ENCODE measurements at regions not wholly inside any gene's neighbourhood (a gene's known extent, or its start where the extent isn't known, plus 50 kb on each side); places are given as distances from the start of the nearest gene placed in this dataset.

- no peak overlapping the region for H2AK5ac ChIP-seq (ENCODE audit: insufficient read length, low read length)
- no peak overlapping the region for H2BK20ac ChIP-seq (ENCODE audit: low read depth, low read length, poor library complexity, severe bottlenecking)
- DNase-seq, result no peak
- H4K91ac ChIP-seq (ENCODE audit: insufficient read length, low read depth, low read length), result no peak overlapping the region
- H3K56ac ChIP-seq (ENCODE audit: insufficient read length, low read depth, low read length), result no peak overlapping the region
- H3K9me3 ChIP-seq (ENCODE audit: control insufficient read depth, low read depth, low read length), result no peaks in the 10 kb centered on the region
- H3T11ph ChIP-seq (ENCODE audit: low read length), result no peak overlapping the region
- H3K27me3 Mint-ChIP-seq (ENCODE audit: low read depth), result no peaks in the 10 kb centered on the region
- no peaks in the 10 kb centered on the region for H3K79me1 ChIP-seq (ENCODE audit: insufficient read depth, low read depth, low read length, poor library complexity, severe bottlenecking)
- no peak overlapping the region for H2BK15ac ChIP-seq (ENCODE audit: low read depth, low read length)
- H3K36me3 Mint-ChIP-seq (ENCODE audit: insufficient read depth in 1 of 3, low read depth in 3 of 3), result peaks cover 2 to 25% (median 19%) of the 10 kb centered on the region in 3 experiments; a peak in 6 of 7 replicates
- no peak overlapping the region for H3K14ac ChIP-seq (ENCODE audit: insufficient read depth, low read length)
- no peaks in the 10 kb centered on the region for H4K20me1 ChIP-seq (ENCODE audit: control insufficient read depth, insufficient read depth, insufficient read length)
- no peak overlapping the region for H2BK120ac ChIP-seq (ENCODE audit: low read depth, low read length, poor library complexity, severe bottlenecking)
- H3K79me2 ChIP-seq (ENCODE audit: insufficient read depth, low read length), result no peaks in the 10 kb centered on the region
- H3K18ac ChIP-seq (ENCODE audit: insufficient read length, low read depth, low read length), result no peak overlapping the region
- no peak overlapping the region for H3K4ac ChIP-seq (ENCODE audit: low read depth, low read length)
- no peak overlapping the region for H3K4me3 Mint-ChIP-seq
- peaks cover 28 to 34% of the 10 kb centered on the region in 2 experiments for H3K4me1 Mint-ChIP-seq
- WGBS (ENCODE audit: extremely low coverage, insufficient read length, low lambda C conversion rate), result no CpG with 5 or more reads among the region's 2 CpGs
- H2AFZ ChIP-seq (ENCODE audit: low read length), result no peak overlapping the region
- H3K23me2 ChIP-seq (ENCODE audit: insufficient read length, low read depth, low read length, poor library complexity, severe bottlenecking), result no peaks in the 10 kb centered on the region
- no peak overlapping the region for H3K9ac ChIP-seq (ENCODE audit: extremely low read depth, insufficient read length, low read length)
- H3K4me2 ChIP-seq (ENCODE audit: insufficient read depth, insufficient read length, low read length), result no peak overlapping the region
- H3K23ac ChIP-seq (ENCODE audit: insufficient read length, low read depth, low read length), result no peak overlapping the region
- TF ChIP-seq CTCF (conservative IDR thresholded peaks at IDR 0.05), result no peak
- no peak overlapping the region for H2BK12ac ChIP-seq (ENCODE audit: insufficient read length, low read depth, low read length)
- peak overlapping the region in 1 of 3 experiments; percentile 76; a peak in 2 of 7 replicates for H3K27ac Mint-ChIP-seq
- no peaks in the 10 kb centered on the region for H3K4me1 ChIP-seq (ENCODE audit: insufficient read depth, low read length)
- H3K9me3 Mint-ChIP-seq, result peaks cover 12 to 18% of the 10 kb centered on the region in 2 experiments; a peak in 4 of 5 replicates
- no peak overlapping the region for H4K5ac ChIP-seq (ENCODE audit: insufficient read length, low read depth, low read length)
- no peak overlapping the region for H4K8ac ChIP-seq (replicated peaks; ENCODE audit: insufficient read length, low read depth, low read length)
- H2BK5ac ChIP-seq (ENCODE audit: insufficient read length, low read length), result no peak overlapping the region
- no peak overlapping the region for H3K27ac ChIP-seq (ENCODE audit: insufficient read length, low read depth, low read length)
- no peaks in the 10 kb centered on the region for H3K27me3 ChIP-seq (ENCODE audit: insufficient read depth, low read length)
Observed at GRCh38 chr4:71878376-71878775, 94.5 kb upstream of the GC start.
